OCI-LY1 (cell line): ENCODE measurements at regions not wholly inside any gene's neighbourhood (a gene's known extent, or its start where the extent isn't known, plus 50 kb on each side); places are given as distances from the start of the nearest gene placed in this dataset.

Experiments used
- EZH2 ChIP-seq: fragments of 200-600 bp; sonication (generic), shearing (Covaris generic); IDR thresholded peaks from 2 replicates; pipeline ENCODE4 v1.8.0; 2017; ENCODE audit warnings: borderline replicate concordance, mixed run types, mild to moderate bottlenecking, antibody characterized with exemption, low read length, moderate library complexity, mixed read lengths
- TF ChIP-seq, protein P1 (sequence below): fragments of 200-600 bp; sonication (generic), shearing (Covaris generic); IDR thresholded peaks from 2 replicates; pipeline ENCODE4 v1.5.1; 2017; ENCODE audit warnings: mild to moderate bottlenecking, antibody characterized with exemption, low read length, moderate library complexity, mixed read lengths

DNA sequence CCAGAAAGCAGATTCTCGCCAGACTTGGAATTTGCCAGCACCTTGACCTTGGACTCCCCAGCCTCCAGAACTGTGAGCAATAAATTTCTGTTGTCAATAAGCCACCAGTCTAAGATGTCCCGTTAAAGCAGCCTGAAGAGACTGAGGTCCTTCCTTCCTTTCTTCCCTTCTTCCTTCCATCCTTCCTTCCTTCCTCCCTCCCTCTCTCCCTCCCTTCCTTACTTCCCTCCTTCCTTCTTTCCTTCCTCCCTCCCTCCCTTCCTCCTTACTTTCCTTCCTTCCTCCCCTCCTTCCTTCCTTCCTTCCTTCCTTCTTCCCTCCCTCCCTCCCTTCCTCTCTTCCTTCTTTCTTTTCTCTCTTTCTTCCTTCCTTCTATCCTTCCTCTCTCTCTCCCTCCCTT, 66.4 kb downstream of the NPTX2 start:
- TF ChIP-seq, protein P1, sequence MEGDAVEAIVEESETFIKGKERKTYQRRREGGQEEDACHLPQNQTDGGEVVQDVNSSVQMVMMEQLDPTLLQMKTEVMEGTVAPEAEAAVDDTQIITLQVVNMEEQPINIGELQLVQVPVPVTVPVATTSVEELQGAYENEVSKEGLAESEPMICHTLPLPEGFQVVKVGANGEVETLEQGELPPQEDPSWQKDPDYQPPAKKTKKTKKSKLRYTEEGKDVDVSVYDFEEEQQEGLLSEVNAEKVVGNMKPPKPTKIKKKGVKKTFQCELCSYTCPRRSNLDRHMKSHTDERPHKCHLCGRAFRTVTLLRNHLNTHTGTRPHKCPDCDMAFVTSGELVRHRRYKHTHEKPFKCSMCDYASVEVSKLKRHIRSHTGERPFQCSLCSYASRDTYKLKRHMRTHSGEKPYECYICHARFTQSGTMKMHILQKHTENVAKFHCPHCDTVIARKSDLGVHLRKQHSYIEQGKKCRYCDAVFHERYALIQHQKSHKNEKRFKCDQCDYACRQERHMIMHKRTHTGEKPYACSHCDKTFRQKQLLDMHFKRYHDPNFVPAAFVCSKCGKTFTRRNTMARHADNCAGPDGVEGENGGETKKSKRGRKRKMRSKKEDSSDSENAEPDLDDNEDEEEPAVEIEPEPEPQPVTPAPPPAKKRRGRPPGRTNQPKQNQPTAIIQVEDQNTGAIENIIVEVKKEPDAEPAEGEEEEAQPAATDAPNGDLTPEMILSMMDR = no peak
- no peak for TF ChIP-seq EZH2
